ENCODE measurements at regions not wholly inside any gene's neighbourhood (a gene's known extent, or its start where the extent isn't known, plus 50 kb on each side); places are given as distances from the start of the nearest gene placed in this dataset.

DNA sequence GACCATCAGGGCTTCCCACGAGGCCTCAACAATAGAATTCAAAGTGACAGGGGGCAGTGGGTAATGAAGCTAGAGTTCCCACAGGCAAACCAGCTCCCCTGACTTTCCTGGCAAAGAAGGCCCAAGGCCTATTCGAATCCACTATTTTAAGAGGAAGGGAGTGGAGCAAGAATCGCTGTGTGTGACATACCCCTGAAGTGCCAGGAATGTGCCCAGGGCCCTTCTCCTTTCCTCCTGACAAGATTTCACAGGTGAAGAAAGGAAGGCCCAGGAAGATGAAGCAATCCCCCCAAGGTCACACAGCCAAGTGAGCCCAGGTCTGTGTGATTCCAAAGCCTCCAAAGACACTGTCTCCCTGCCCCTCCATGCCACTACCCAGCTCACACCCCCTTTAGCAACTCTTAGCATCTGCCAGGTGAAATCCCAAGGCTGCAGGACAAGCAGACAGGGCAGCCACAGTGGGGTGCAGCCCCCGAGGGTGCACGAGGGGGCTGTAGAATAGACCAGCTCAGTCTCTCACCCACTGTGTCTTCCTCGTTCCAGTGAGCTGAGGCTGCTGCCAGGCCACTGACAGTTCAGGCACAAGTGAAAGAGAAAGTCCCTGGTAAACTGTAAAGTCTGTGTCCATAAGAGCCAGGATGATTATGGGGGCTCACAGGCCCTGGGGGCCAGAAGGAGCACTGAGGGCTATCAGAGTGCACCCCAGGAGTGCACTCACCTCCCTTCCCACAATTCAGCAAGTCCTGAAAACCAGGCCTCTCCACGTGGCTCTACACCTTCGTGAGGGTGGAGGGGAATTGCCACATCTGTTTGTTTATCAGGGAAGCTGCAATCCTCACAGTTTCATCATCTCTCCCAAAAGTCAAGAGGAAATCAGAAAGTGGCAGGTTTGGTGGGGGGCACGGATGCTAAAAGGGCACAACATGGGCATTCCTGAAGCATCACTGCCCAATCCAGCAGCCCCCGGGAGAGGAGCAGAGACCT is 70.8 kb upstream of the ZMIZ1 start:
- no peak for DNase-seq (ENCODE audit: low read depth, low spot score)

DNA sequence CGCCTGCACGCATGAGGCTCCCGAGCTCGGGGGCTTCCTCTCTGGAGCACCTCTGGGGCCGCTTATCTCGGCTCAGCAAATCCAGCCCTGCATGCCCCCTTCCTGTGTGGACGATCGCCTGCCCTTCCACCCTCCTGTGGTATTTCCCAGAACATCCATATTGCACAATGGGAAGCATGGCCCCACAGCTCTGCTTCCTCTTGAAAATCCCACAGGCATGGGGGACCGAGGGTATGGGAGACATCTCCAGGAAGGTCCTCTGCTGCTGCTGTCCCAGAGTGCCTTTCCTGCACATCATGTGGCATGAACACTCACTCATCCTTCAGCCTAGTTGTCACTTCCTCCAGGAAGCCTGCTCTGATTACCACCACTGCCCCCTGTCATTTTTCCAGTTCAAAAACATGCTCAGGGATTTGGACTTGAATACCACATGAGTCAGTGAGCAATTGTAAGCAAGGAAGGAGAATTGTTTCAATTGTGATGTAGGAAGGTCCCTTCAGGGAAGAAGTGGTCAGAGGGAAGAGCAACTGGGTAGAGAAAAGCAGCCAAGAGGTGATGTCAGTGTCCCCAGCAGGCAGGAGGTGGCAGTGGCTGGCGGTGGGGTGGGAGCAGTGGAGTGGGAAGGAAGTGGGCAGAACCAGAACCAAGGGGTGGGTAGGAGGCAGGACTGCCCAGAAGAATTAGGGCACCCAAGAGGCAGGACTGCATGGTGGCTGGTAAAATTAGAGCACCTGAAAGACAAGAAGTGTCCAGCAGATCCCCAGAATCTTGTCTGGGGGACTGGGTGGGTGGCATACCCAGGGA is 67.5 kb upstream of the ZMIZ1 start:
- DNase-seq (ENCODE audit: low read depth, low spot score): no peak

DNA sequence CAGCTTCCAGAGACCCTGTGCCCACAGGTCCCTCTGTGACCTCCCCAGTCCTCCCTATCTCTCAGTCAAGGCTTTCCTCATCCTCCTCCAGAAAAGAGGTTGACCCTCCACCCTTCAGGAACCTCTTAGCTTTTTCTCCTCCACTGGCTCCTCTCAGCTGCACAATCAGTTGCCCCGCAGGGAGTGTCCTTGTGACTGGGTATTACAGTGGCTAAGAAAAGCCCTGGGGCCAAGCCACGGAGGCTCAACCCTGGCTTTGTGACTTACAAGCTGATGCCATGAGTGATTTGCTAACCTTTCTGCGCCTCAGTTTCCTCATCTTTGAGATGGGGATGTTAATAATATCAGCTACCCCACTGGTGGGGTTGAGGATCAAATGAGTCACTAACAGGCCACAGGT is 66.4 kb upstream of the ZMIZ1 start:
- no peak for DNase-seq (ENCODE audit: low read depth, low spot score)

DNA sequence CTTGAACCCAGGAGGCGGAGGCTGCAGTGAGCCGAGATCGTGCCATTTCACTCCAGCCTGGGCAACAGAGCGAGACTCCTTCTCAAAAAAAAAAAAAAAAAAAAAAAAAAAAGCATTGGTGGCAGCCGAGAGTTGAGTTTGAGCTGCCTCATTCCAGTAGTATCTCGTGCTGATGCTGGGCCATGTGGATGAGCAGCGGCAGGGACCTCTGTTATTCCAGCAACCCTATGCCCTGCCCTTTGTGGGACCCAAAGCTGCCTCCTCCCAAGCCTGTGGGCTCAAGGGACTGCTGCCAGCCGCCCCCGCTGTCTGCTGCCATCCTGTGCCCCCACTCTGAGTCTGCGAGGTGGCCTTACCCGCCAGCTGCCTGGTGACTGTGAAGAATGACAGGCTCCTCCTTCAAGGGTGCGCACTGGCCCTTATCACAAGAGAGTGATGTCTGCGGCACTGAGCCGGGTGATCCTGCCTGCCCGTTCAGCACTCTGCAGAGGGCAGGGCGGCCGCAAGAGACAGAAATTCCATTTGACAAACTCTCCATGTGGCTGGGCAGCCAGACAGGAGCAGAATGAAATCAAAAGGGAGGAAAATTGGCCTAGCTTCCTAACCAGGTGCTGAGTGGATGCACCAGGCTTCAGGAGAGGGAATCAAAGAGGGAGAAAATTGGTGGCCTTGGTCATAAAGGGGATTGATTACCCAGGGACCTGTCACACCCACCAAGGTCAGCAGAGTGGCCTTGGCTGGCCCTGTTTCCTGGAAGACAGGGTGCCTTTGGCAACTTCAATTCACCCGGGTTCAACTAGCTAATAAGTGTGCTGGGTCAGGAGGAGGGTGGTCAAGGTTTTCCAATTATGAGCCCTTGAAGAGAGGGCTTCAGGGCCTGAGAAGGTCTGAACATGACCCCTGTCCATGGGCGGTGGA is 65.3 kb upstream of the ZMIZ1 start:
- peak; percentile 50 for DNase-seq (ENCODE audit: low read depth, low spot score)

DNA sequence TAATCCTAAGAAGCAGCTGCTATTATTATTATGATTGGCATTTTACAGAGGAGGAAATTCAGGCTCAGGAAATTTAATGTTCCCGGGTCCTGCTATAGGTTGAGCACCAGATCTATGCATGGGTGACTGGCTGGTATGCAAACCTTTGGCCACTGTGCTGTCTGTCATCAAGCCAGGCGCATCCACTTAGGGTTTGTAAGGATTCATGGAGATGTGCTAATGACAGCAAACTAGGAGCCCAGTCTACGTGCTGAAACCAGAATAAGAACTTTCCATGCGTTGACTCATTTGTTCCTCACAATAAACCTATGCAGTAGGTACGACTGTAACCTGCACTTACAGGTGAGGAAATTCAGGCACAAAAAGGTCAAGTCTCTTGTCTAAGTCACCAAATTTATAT is 64.5 kb upstream of the ZMIZ1 start:
- no peak for DNase-seq (ENCODE audit: low read depth, low spot score)

DNA sequence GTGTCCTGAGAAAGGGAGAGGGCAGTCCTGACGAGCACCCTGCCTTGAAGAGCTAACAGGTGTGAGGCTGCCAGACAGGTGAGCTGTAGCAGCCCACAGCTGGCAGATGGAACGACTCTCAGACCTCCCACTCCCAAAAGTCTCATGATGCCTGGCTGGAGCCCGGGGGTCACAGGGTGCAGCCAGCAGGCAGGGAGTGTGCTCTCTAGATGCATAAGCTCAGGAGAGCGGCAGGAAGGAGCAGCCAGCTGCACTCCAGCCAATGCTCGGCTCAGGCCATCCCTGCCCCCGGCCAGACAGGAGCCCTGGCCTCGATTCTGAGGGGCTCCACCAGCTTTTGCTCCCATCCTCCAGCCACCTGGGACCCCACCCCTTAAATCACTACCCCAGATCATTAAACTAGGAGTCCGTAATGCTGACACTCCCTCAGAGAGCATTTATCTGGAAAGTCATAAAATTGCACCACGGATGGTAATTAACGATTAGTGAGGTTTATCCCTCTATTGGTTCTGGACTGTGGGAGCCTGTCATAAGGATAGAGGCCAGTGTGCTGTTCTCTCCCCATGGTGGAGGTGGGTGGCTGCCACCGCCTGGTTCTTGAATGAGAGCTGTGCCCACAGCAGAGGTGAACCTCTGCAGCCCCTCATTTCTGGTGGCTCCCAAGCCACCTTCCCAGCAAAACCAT is 63.5 kb upstream of the ZMIZ1 start:
- DNase-seq (ENCODE audit: low read depth, low spot score): no peak

DNA sequence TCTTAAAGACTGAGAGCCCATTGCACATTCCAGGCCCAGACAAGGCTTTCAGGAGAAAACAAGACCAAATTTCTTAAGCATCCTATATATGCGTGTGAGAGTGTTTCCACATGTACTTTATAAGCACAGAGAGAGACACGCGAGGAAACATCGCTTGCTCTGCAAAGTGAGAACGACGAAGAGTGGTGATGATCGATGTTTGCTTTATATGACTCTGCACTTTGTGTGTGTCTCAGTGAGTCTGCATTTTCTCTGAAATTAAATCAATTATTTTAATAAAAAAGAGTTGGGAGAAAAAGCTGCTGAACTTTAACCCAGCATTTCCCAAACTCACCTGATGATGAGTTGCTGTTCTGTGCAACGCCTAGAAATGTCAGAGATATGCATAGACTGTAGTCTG is 61.7 kb upstream of the ZMIZ1 start:
- no peak for DNase-seq (ENCODE audit: low read depth, low spot score)

DNA sequence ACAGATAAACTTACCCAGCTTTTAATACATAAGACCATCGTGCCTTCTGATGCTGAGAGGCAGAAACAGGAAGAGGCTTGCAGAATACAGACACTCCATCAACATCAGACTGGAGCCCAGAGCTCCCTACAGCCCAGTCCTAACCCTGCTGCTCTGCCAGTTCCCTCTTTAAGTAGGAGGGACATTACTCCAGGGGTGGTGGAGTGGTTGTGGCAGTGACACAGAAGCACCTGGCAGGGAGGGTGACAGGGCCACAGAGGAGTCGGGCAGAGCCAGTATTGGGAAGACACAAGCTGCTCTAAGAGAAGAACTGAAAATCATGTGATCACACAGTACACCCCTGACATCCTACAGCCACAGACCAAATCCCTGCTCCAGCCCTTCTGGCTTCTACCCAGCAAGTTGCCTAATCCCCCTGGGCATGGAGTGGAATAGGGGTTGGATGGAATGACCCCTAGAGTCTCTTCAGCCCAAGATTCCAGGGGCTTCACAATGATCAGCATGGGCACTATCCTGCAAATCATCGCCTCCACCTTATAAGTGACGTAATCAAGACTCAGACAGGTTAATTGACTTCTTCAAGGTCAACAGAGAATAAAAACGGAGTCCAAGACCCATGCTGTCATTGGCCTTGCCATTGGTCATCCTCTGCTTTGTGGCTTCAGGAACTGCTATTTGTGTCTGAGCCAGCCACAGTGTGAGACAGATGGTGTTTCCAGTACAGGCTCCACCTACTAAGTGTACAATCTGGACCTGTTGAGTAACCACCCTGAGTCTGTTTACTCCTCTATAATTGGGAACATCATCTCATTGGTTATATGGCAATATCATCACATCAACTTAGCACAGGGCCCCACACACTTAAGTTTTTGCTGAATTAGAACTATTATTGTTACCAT is 61.1 kb upstream of the ZMIZ1 start:
- no peak for DNase-seq (ENCODE audit: low read depth, low spot score)

DNA sequence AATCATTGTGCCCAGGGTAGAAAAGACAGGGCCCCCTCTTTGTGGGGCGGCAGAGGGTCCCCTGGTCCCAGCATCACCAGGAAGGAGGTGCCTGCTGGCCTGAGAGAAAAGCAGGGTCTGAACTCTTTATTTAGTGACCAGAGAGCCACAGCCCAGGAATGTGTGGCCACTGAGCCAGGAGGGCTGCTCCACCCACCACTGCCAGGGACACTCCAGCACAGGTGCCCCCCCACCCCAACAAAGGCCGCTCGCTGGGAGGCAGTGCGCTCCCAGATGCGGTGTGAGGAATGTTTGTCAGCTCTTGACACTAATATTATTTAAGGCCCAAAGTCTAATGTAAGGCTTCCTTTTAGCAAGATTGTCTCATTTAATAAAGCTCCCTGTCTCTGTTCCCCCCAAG is 59.6 kb upstream of the ZMIZ1 start:
- no peak for DNase-seq (ENCODE audit: low read depth, low spot score)

DNA sequence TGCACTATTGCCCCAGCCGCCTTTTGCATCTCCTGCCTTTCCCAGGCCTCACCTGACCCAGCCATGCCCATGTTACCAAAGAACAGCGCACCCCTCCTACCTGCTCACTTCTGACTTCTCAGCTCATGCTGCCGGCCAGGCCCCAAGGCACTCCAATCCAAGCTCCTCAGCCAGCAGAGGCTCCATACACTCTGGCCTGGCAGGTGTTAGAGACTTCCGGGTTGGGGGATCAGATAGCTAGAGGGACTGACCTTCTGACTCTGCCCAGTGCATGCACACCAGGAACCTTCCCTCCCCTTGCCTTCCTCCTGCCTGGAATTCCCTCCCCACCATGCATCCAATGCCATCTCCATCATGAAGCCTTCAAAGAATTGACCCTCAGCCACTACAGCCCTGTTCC is 56.2 kb upstream of the ZMIZ1 start:
- DNase-seq (ENCODE audit: low read depth, low spot score): no peak

DNA sequence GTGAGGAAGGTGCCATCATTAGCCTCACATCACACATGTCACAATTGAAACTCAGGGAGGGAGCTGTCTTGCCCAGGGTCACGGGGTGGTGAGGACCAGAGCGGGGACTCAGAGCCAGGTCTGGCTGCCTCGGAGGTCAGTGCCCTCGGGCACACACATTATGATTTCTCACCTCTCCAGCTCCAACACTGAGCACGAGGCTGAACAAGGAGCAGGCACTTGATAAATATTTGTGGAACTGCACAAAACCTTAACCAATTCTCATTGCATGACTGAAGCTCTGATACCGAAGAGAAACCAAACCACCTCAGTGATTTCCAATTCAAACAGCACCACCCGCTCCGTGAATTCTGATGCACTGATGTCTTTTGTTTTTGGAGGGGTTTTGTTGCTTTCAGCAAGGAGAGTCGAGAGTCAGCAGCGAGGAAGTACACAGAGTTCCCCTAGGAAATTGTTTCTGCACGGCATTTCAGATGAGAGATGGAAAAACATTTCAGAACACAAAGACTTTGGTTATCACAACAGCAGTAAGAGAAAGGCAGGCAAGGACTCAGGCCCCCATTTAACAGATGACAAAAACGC is 55.3 kb upstream of the ZMIZ1 start:
- peak; percentile 18 for DNase-seq (ENCODE audit: low read depth, low spot score)

DNA sequence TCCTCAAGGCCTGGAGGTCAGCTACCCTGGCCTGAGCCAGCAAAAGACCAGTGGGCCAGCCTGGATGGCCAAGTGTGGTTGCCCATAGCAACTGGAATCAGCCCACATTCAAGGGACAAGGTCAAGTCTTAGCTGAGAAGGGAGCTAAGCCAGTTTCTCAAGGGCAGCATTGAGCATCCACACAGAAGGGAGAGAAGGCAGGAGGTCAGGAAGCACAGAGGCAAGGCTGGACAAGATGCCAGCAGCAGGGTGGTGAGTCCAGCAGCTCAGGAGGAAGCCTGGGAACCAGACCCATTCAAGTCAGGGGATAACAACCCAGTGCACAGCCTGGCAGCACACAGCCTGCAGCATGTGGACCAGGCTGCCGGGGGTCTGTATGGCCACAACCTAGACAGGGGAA is 54.0 kb upstream of the ZMIZ1 start:
- no peak for DNase-seq (ENCODE audit: low read depth, low spot score)

DNA sequence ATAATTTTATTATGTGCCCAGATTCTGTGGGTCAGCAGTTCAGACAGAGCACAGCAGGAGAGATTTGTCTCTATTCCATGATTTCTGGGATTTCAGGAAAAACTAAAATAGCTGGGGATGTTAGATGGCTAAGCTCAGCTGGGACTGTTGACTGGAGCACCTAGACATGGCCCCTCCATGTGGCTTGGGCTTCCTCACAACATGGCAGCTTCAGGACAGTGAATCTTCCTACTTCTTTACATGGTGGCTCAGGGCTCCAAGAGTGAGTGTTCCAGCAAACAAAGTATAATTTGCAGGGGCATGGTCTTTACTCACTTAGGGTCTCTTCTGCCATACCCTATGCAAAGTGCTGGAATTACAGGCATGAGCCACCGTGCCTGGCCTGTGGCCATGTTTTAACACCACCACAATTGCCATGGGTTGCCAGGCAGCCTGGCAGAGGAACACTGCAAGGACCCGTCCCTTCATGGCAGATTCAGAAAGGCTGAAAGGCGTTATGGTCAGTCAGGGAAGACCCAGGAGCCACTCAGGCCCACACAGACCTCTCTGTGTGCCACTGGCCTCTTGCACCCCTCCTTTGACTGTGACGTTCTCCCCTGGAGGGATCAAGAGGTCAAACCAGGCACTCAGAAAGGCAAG is 50.8 kb upstream of the ZMIZ1 start:
- no peak for DNase-seq (ENCODE audit: low read depth, low spot score)

DNA sequence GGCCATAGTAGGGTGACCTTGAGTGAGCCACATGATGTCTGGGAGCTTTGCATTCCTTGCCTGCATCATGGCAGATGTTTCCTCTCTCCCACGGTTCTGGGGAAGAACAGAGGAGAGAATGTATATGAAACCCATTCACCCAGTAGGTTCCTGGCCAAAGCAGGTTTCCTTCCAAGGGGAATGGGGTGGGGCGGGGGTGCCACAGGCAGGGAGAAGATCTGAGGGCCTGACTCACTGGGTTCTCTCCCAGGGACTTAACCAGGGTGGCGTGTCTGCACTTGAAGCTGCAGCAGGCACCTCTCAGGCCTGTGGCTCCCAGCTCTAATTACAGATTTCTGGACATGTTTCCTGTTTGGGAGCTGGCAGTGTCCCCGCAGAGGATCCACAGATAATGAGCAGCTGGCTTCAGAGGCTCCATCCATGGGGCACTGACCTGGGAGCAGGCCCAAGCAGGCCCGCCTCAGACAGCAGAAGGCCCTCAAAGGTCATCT is 50.2 kb upstream of the ZMIZ1 start:
- no peak for DNase-seq (ENCODE audit: low read depth, low spot score)

Measured in astrocyte of the hippocampus (primary cell).